ENCODE measurements at regions not wholly inside any gene's neighbourhood (a gene's known extent, or its start where the extent isn't known, plus 50 kb on each side); places are given as distances from the start of the nearest gene placed in this dataset.

DNA sequence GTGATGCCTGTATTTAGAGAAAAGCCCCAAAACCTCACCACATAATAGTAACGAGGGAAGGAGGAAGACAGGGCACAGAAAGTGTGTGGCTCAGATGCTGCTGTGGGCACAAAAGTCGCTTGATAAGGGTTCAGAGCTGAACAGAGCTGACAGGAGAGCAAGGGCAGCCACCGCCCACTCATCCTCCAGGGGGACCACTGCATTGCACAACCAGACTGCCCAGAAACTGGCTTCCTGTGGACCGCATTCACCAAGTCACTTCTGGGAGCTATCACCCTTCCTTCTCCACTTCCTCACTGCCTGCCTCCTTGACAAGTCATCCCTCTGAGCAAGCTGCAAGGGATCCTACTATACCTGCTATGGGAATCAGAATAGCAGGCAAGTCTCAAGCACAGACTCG lies 512.4 kb upstream of the CDH11 start:
- no peak for TF ChIP-seq POLR2AphosphoS5 (IDR thresholded peaks at IDR 0.05; ENCODE audit: insufficient read depth in 1 of 2, low read depth in 1 of 2)
- TF ChIP-seq, protein P1, sequence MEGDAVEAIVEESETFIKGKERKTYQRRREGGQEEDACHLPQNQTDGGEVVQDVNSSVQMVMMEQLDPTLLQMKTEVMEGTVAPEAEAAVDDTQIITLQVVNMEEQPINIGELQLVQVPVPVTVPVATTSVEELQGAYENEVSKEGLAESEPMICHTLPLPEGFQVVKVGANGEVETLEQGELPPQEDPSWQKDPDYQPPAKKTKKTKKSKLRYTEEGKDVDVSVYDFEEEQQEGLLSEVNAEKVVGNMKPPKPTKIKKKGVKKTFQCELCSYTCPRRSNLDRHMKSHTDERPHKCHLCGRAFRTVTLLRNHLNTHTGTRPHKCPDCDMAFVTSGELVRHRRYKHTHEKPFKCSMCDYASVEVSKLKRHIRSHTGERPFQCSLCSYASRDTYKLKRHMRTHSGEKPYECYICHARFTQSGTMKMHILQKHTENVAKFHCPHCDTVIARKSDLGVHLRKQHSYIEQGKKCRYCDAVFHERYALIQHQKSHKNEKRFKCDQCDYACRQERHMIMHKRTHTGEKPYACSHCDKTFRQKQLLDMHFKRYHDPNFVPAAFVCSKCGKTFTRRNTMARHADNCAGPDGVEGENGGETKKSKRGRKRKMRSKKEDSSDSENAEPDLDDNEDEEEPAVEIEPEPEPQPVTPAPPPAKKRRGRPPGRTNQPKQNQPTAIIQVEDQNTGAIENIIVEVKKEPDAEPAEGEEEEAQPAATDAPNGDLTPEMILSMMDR (IDR thresholded peaks at IDR 0.05): no peak
- TF ChIP-seq POLR2A (IDR thresholded peaks at IDR 0.05): no peak
